Fibroblast of pulmonary artery (primary cell): ENCODE measurements at regions not wholly inside any gene's neighbourhood (a gene's known extent, or its start where the extent isn't known, plus 50 kb on each side); places are given as distances from the start of the nearest gene placed in this dataset.

Experiments
- DNase-seq: peaks from one replicate; pipeline ENCODE4 v3.0.0-alpha.2; 2010; ENCODE audit warnings: low read depth
- H3K4me3 ChIP-seq: replicated peaks from 2 replicates; pipeline ENCODE4 v1.5.1; 2011; ENCODE audit warnings: low read depth, mild to moderate bottlenecking, control low read depth, low read length, moderate library complexity
- CTCF ChIP-seq: IDR thresholded peaks from 2 replicates; pipeline ENCODE4 v1.5.1; 2011; ENCODE audit warnings: mild to moderate bottlenecking, control low read depth, low read length, inconsistent platforms; ENCODE audit errors: missing control alignments

GRCh38 chr16:59154295-59154694 lies 420.2 kb upstream of the GOT2 start:
- no peak for TF ChIP-seq CTCF
- no peak for DNase-seq
- no peak overlapping the region for H3K4me3 ChIP-seq

- TF ChIP-seq CTCF: no peak
- DNase-seq: no peak
- H3K4me3 ChIP-seq: no peak overlapping the region
Observed at GRCh38 chr16:59148769-59149155, 414.6 kb upstream of the GOT2 start.

GRCh38 chr16:59148056-59148768 lies 414.1 kb upstream of the GOT2 start:
- TF ChIP-seq CTCF: no peak
- no peak for DNase-seq
- no peak overlapping the region for H3K4me3 ChIP-seq

- DNase-seq: no peak
- TF ChIP-seq CTCF: no peak
- no peak overlapping the region for H3K4me3 ChIP-seq
Observed at GRCh38 chr16:59146140-59146539, 412.0 kb upstream of the GOT2 start.

- no peak overlapping the region for H3K4me3 ChIP-seq
- TF ChIP-seq CTCF: no peak
- no peak for DNase-seq
Observed at GRCh38 chr16:59144841-59145240, 410.7 kb upstream of the GOT2 start.

GRCh38 chr16:59144326-59144725 lies 410.2 kb upstream of the GOT2 start:
- H3K4me3 ChIP-seq: no peak overlapping the region
- TF ChIP-seq CTCF: no peak
- DNase-seq: no peak

GRCh38 chr16:59126486-59126885 lies 392.4 kb upstream of the GOT2 start:
- no peak overlapping the region for H3K4me3 ChIP-seq
- no peak for TF ChIP-seq CTCF
- no peak for DNase-seq
